Smooth muscle cell (in vitro differentiated cells): ENCODE measurements at regions not wholly inside any gene's neighbourhood (a gene's known extent, or its start where the extent isn't known, plus 50 kb on each side); places are given as distances from the start of the nearest gene placed in this dataset.

Source experiments
- DNase-seq: peaks from one replicate; lab custom pipeline; 2025; ENCODE audit not compliant: unreplicated experiment; lab: John Stamatoyannopoulos, UW
- H2AFZ ChIP-seq: fragments of 200-600 bp; sonication (generic); 2 replicates; pipeline ENCODE4 v1.6.0; 2016; ENCODE audit warnings: antibody characterized with exemption, low read depth, mild to moderate bottlenecking
- H3F3A ChIP-seq: fragments of 200-600 bp; sonication (generic); 2 replicates; pipeline ENCODE4 v1.6.0; 2017; ENCODE audit warnings: antibody characterized with exemption, low read depth
- H3K27ac ChIP-seq: fragments of 200-600 bp; sonication (generic); 2 replicates; pipeline ENCODE4 v1.5.1; 2016; ENCODE audit warnings: low read depth, mild to moderate bottlenecking
- H3K27me3 ChIP-seq: fragments of 200-600 bp; sonication (generic); 2 replicates; pipeline ENCODE4 v1.6.1; 2016; ENCODE audit warnings: low read depth, mild to moderate bottlenecking
- H3K36me3 ChIP-seq: fragments of 200-600 bp; sonication (generic); 2 replicates; pipeline ENCODE4 v1.5.1; 2016; ENCODE audit warnings: low read depth
- H3K4me1 ChIP-seq: fragments of 200-600 bp; sonication (generic); 2 replicates; pipeline ENCODE4 v1.5.1; 2016; ENCODE audit warnings: low read depth
- H3K4me2 ChIP-seq: fragments of 200-600 bp; sonication (generic); 2 replicates; pipeline ENCODE4 v1.6.0; 2016; ENCODE audit warnings: mild to moderate bottlenecking
- H3K4me3 ChIP-seq: fragments of 200-600 bp; sonication (generic); 2 replicates; pipeline ENCODE4 v1.5.1; 2016; ENCODE audit warnings: mild to moderate bottlenecking
- H3K79me2 ChIP-seq: fragments of 200-600 bp; sonication (generic); 2 replicates; pipeline ENCODE4 v1.6.0; 2016; ENCODE audit warnings: low read depth, mild to moderate bottlenecking
- H3K9ac ChIP-seq: fragments of 200-600 bp; sonication (generic); 2 replicates; pipeline ENCODE4 v1.6.0; 2016; ENCODE audit warnings: low read depth
- H3K9me3 ChIP-seq: fragments of 200-600 bp; sonication (generic); replicated peaks from 2 replicates; pipeline ENCODE4 v1.5.1; 2016; ENCODE audit warnings: low read depth
- H4K20me1 ChIP-seq: fragments of 200-600 bp; sonication (generic); 2 replicates; pipeline ENCODE4 v1.6.0; 2016; ENCODE audit warnings: low read depth
- WGBS: methylation state at CpG from one replicate; pipeline ENCODE4 v1.1.7; 2016; ENCODE audit warnings: low lambda C conversion rate; 5-methylcytosine and 5-hydroxymethylcytosine counted together
- TF ChIP-seq, protein P1 (sequence below): fragments of 200-600 bp; sonication (generic); IDR thresholded peaks from 2 replicates; pipeline ENCODE4 v1.5.1; 2017; ENCODE audit warnings: borderline replicate concordance, mild to moderate bottlenecking, antibody characterized with exemption; ENCODE audit not compliant: insufficient read depth, poor library complexity, severe bottlenecking

DNA sequence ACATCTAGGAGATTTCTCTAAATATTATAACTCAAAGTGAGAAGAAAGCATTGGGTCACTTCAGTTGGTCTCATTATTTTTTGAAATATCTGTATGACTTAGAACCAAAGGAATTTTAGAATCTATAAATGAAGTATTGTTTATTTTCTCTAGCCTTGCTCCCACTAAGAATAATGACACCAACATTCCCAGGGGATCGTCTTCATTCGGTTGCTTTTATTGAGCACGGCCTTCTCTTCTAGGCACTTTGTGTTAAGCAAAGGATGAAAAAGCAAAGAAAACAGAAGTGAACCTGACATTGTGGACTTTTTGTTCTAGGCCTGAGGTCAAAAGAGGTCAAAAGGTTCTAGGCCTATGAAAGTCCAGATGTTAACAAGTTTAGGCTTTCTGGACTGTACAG lies 231.9 kb downstream of the GALR1 start:
- H3K27me3 ChIP-seq = no peaks in the 10 kb centered on the region
- no peak overlapping the region for H3K9ac ChIP-seq
- no peak overlapping the region for H3K27ac ChIP-seq
- no peak for DNase-seq
- H3K36me3 ChIP-seq = no peaks in the 10 kb centered on the region
- TF ChIP-seq, protein P1, sequence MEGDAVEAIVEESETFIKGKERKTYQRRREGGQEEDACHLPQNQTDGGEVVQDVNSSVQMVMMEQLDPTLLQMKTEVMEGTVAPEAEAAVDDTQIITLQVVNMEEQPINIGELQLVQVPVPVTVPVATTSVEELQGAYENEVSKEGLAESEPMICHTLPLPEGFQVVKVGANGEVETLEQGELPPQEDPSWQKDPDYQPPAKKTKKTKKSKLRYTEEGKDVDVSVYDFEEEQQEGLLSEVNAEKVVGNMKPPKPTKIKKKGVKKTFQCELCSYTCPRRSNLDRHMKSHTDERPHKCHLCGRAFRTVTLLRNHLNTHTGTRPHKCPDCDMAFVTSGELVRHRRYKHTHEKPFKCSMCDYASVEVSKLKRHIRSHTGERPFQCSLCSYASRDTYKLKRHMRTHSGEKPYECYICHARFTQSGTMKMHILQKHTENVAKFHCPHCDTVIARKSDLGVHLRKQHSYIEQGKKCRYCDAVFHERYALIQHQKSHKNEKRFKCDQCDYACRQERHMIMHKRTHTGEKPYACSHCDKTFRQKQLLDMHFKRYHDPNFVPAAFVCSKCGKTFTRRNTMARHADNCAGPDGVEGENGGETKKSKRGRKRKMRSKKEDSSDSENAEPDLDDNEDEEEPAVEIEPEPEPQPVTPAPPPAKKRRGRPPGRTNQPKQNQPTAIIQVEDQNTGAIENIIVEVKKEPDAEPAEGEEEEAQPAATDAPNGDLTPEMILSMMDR = no peak
- no peaks in the 10 kb centered on the region for H3F3A ChIP-seq
- no peaks in the 10 kb centered on the region for H3K9me3 ChIP-seq
- no peaks in the 10 kb centered on the region for H3K79me2 ChIP-seq
- no peaks in the 10 kb centered on the region for H4K20me1 ChIP-seq
- no peak overlapping the region for H2AFZ ChIP-seq
- no peaks in the 10 kb centered on the region for H3K4me1 ChIP-seq
- 88% methylated on average over 3 of the region's 3 CpGs for WGBS
- no peak overlapping the region for H3K4me3 ChIP-seq
- no peak overlapping the region for H3K4me2 ChIP-seq

DNA sequence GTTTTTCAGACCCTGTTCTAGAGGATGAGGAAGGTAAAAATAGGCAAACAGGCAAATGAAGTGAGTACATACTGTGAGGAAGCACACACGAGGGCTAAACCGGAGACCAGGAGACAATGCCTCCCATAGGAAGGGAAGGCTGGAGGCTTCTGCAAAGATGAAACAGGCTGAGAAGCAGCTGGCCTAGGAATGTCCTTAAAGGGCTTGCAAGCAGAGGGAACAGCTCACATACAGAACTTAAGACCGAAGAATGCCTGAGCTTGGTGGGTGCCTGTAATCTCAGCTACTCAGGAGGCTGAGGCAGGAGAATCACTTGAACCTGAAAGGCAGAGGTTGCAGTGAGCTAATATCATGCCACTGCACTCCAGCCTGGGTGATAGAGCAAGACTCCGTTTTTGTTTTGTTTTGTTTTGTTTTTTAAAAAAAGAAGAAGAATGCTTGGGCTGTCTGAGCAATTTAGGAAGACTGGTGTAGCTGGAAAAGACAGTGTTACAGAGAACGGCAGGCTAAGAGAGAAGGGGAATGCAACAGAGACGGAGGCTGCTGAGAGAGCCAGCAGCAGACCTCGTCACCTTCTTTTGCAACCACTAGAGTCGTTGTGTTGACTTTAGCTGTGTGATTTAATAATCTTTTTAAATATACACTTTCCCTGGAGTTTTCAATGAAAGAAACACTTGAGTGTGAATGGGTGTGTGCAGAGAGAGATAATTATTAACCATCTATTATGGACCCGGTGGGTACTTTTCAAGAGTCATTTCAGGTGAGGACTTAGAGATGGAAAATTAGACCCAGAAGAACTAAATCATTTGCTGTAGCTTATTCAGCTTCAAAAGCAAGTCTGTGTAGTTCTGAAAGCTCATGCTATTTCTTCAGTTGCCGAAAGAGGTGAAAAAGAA lies 232.8 kb downstream of the GALR1 start:
- H3K9me3 ChIP-seq = no peaks in the 10 kb centered on the region
- DNase-seq = no peak
- no peak overlapping the region for H3K4me3 ChIP-seq
- 88% methylated on average over 10 of the region's 10 CpGs for WGBS
- H3K27me3 ChIP-seq = no peaks in the 10 kb centered on the region
- no peaks in the 10 kb centered on the region for H4K20me1 ChIP-seq
- H3K79me2 ChIP-seq = no peaks in the 10 kb centered on the region
- H3K4me2 ChIP-seq = no peak overlapping the region
- no peaks in the 10 kb centered on the region for H3F3A ChIP-seq
- no peaks in the 10 kb centered on the region for H3K36me3 ChIP-seq
- H2AFZ ChIP-seq = no peak overlapping the region
- TF ChIP-seq, protein P1 = no peak
- no peaks in the 10 kb centered on the region for H3K4me1 ChIP-seq
- H3K27ac ChIP-seq = no peak overlapping the region
- H3K9ac ChIP-seq = no peak overlapping the region

DNA sequence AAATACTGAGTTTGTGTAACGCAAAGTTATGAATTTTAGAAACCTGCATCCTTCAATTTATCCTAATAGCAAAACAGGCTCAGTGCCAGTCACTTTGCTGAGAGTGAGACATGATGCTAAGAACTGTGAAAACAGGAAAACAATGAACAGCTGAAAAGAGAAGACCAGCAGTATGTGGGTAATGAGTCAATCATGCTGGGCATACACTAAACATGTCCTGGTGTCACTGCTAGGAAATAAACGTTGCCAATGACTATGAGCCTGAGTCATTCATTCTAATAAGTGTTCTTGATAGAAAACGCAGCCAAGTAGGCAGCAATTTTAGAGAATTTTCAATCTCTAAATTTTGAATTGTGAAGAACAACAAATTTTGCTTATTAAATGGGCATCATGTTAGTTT lies 237.3 kb downstream of the GALR1 start:
- 83% methylated on average over 3 of the region's 3 CpGs for WGBS
- no peak for DNase-seq
- H3K4me2 ChIP-seq = no peak overlapping the region
- no peak overlapping the region for H2AFZ ChIP-seq
- no peaks in the 10 kb centered on the region for H3F3A ChIP-seq
- H3K79me2 ChIP-seq = no peaks in the 10 kb centered on the region
- no peak overlapping the region for H3K4me3 ChIP-seq
- H3K9ac ChIP-seq = no peak overlapping the region
- H4K20me1 ChIP-seq = no peaks in the 10 kb centered on the region
- TF ChIP-seq, protein P1 = no peak
- no peak overlapping the region for H3K27ac ChIP-seq
- no peaks in the 10 kb centered on the region for H3K27me3 ChIP-seq
- H3K4me1 ChIP-seq = peaks cover 3% of the 10 kb centered on the region
- H3K9me3 ChIP-seq = no peaks in the 10 kb centered on the region
- H3K36me3 ChIP-seq = no peaks in the 10 kb centered on the region
